ENCODE measurements at regions not wholly inside any gene's neighbourhood (a gene's known extent, or its start where the extent isn't known, plus 50 kb on each side); places are given as distances from the start of the nearest gene placed in this dataset.

- no peak for DNase-seq
Observed at GRCh38 chr14:99067141-99067920, 204.7 kb downstream of the BCL11B start.

GRCh38 chr14:99067927-99068326, 204.1 kb downstream of the BCL11B start:
- DNase-seq: no peak

GRCh38 chr14:99069946-99070345, 202.1 kb downstream of the BCL11B start:
- DNase-seq: no peak

- DNase-seq: no peak
Observed at GRCh38 chr14:99072433-99072832, 199.6 kb downstream of the BCL11B start.

- DNase-seq: no peak
Observed at GRCh38 chr14:99072956-99073355, 199.0 kb downstream of the BCL11B start.

- DNase-seq: no peak
Observed at GRCh38 chr14:99073431-99073830, 198.6 kb downstream of the BCL11B start.

GRCh38 chr14:99075061-99075460, 196.9 kb downstream of the BCL11B start:
- no peak for DNase-seq

- DNase-seq: no peak
Observed at GRCh38 chr14:99075771-99076375, 196.1 kb downstream of the BCL11B start.

GRCh38 chr14:99077076-99077843, 194.7 kb downstream of the BCL11B start:
- no peak for DNase-seq

GRCh38 chr14:99077844-99078236, 194.2 kb downstream of the BCL11B start:
- DNase-seq: no peak

- no peak for DNase-seq
Observed at GRCh38 chr14:99078426-99078825, 193.6 kb downstream of the BCL11B start.

- no peak for DNase-seq
Observed at GRCh38 chr14:99079061-99079727, 192.8 kb downstream of the BCL11B start.

- DNase-seq: no peak
Observed at GRCh38 chr14:99080306-99080705, 191.7 kb downstream of the BCL11B start.

GRCh38 chr14:99081156-99081765, 190.7 kb downstream of the BCL11B start:
- no peak for DNase-seq

GRCh38 chr14:99081880-99082279, 190.1 kb downstream of the BCL11B start:
- DNase-seq: no peak

GRCh38 chr14:99093532-99094517, 178.2 kb downstream of the BCL11B start:
- DNase-seq: no peak

- DNase-seq: no peak
Observed at GRCh38 chr14:99094901-99095300, 177.1 kb downstream of the BCL11B start.

GRCh38 chr14:99095369-99095768, 176.6 kb downstream of the BCL11B start:
- no peak for DNase-seq

- DNase-seq: no peak
Observed at GRCh38 chr14:99098199-99098598, 173.8 kb downstream of the BCL11B start.

- no peak for DNase-seq
Observed at GRCh38 chr14:99099051-99099787, 172.8 kb downstream of the BCL11B start.

Measured in activated CD4-positive, alpha-beta T cell treated with anti-CD3 and anti-CD28 coated beads for 48 hours (primary cell).